ENCODE measurements at regions not wholly inside any gene's neighbourhood (a gene's known extent, or its start where the extent isn't known, plus 50 kb on each side); places are given as distances from the start of the nearest gene placed in this dataset.

GRCh38 chr5:60395712-60396329 is 304.1 kb downstream of the DEPDC1B start:
- no peaks in the 10 kb centered on the region for H3K27me3 ChIP-seq (ENCODE audit: control insufficient read depth, insufficient read depth, low read length)
- no peak for DNase-seq
- H3K4me2 ChIP-seq (ENCODE audit: low read depth, low read length), result no peak overlapping the region
- no peaks in the 10 kb centered on the region for H3K9me1 ChIP-seq (ENCODE audit: insufficient read depth, low read length)
- no peak overlapping the region for H2BK5ac ChIP-seq (ENCODE audit: low read depth, low read length, poor library complexity, severe bottlenecking)
- H3K23ac ChIP-seq (ENCODE audit: low read depth, low read length), result no peak overlapping the region
- no peak overlapping the region for H4K5ac ChIP-seq (ENCODE audit: low read depth, low read length)
- in situ Hi-C loops (cut with MboI; ENCODE audit: low sequenced_read_pairs), result loop anchor here (25.0 kb wide), 1 partner anchor 584 kb away; no protein-coding TSS in a partner anchor
- ChIA-PET CTCF (no interaction called here), POLR2A (ENCODE audit: unreplicated experiment) (no interaction called here)
- no peaks in the 10 kb centered on the region for H3K4me1 ChIP-seq (ENCODE audit: control insufficient read depth, insufficient read depth, low read length)
- no peaks in the 10 kb centered on the region for H3K9me3 ChIP-seq (ENCODE audit: control insufficient read depth, insufficient read depth, low read length)
- H4K8ac ChIP-seq (ENCODE audit: low read depth in 2 of 2, low read length in 2 of 2), result no peak overlapping the region
- no peak for TF ChIP-seq MAZ (IDR thresholded peaks at IDR 0.05; ENCODE audit: borderline replicate concordance, low read depth, low read length)
- no peak for TF ChIP-seq RCOR1 (IDR thresholded peaks at IDR 0.05; ENCODE audit: insufficient replicate concordance, low read length)
- 0 out of 2 replicates have a peak, but pooled peaks have one; percentile 3 for TF ChIP-seq CTCF (conservative IDR thresholded peaks at IDR 0.05; ENCODE audit: low read depth, low read length)
- no peak for TF ChIP-seq MXI1 (IDR thresholded peaks at IDR 0.05; ENCODE audit: borderline replicate concordance, low read depth, low read length)
- intact Hi-C loops (cut with micrococcal nuclease), result loop anchor here (10.0 kb wide), 1 partner anchor 259 kb away; no protein-coding TSS in a partner anchor
- dilution Hi-C loops (cut with HindIII; ENCODE audit: low sequenced_read_pairs, unreplicated experiment), result no loop called here
- H3K18ac ChIP-seq (ENCODE audit: low read depth, low read length), result no peak overlapping the region
- H2BK120ac ChIP-seq (ENCODE audit: low read depth, low read length), result no peak overlapping the region
- H2AK5ac ChIP-seq (ENCODE audit: low read depth, low read length), result no peak overlapping the region
- H2AK9ac ChIP-seq (replicated peaks; ENCODE audit: low read depth, low read length, poor library complexity), result no peak overlapping the region
- no peak for ATAC-seq (ENCODE audit: low read depth)
- H3K27ac ChIP-seq (ENCODE audit: insufficient read depth, low read length), result no peak overlapping the region
- H2BK20ac ChIP-seq (ENCODE audit: low read depth, low read length), result no peak overlapping the region
- no peak overlapping the region for H4K91ac ChIP-seq (ENCODE audit: insufficient read depth, low read depth, low read length)
- no peak overlapping the region for H3K56ac ChIP-seq (ENCODE audit: extremely low read depth, insufficient read depth, low read length)
- no peak overlapping the region for H3K4ac ChIP-seq (ENCODE audit: low read depth, low read length)
- no peak overlapping the region for H3K9ac ChIP-seq (ENCODE audit: low read depth, low read length)
- 14% methylated on average over 2 of the region's 5 CpGs; no CpG with 5 or more reads in 1 of the 2 experiments for WGBS, 2 experiments (ENCODE audit: extremely low coverage in 2 of 2, insufficient read length in 1 of 2)
- H4K20me1 ChIP-seq (ENCODE audit: insufficient read depth, low read length), result no peaks in the 10 kb centered on the region
- H3K14ac ChIP-seq (replicated peaks; ENCODE audit: low read depth, low read length), result no peak overlapping the region
- BruUV-seq (replicated peaks), result no TSS peak
- no peak overlapping the region for H2AFZ ChIP-seq (replicated peaks; ENCODE audit: low read length, poor library complexity)
- H3K36me3 ChIP-seq (ENCODE audit: control insufficient read depth, insufficient read depth, low read length), result no peaks in the 10 kb centered on the region
- H3K79me1 ChIP-seq (ENCODE audit: low read depth in 1 of 2, low read length in 2 of 2), result no peaks in the 10 kb centered on the region
- no peak overlapping the region for H3K4me3 ChIP-seq (ENCODE audit: insufficient read depth, low read depth, low read length)
- no peak overlapping the region for H2BK15ac ChIP-seq (ENCODE audit: low read depth, low read length)
